Gastroesophageal sphincter (tissue), 3 donors: ENCODE measurements at regions not wholly inside any gene's neighbourhood (a gene's known extent, or its start where the extent isn't known, plus 50 kb on each side); places are given as distances from the start of the nearest gene placed in this dataset.

ENCODE experiments used
- POLR2A ChIP-seq, 2 donors: fragments of 450-650 bp; IDR thresholded peaks; one replicate each; pipeline ENCODE4 v1.6.1; 2017; ENCODE audit warnings: antibody characterized with exemption in 2 of 2, mild to moderate bottlenecking in 2 of 2, moderate library complexity in 1 of 2
- TF ChIP-seq, protein P1 (sequence below), 4 experiments: fragments of 200-600 bp in 2 of 4; fragments of 450-650 bp in 2 of 4; sonication (generic) in 1 of 4; IDR thresholded peaks; one replicate each; pipeline ENCODE4 v1.5.1; 2017 to 2019; ENCODE audit warnings: antibody characterized with exemption in 4 of 4, mild to moderate bottlenecking in 2 of 4, moderate library complexity in 2 of 4

- TF ChIP-seq, protein P1, sequence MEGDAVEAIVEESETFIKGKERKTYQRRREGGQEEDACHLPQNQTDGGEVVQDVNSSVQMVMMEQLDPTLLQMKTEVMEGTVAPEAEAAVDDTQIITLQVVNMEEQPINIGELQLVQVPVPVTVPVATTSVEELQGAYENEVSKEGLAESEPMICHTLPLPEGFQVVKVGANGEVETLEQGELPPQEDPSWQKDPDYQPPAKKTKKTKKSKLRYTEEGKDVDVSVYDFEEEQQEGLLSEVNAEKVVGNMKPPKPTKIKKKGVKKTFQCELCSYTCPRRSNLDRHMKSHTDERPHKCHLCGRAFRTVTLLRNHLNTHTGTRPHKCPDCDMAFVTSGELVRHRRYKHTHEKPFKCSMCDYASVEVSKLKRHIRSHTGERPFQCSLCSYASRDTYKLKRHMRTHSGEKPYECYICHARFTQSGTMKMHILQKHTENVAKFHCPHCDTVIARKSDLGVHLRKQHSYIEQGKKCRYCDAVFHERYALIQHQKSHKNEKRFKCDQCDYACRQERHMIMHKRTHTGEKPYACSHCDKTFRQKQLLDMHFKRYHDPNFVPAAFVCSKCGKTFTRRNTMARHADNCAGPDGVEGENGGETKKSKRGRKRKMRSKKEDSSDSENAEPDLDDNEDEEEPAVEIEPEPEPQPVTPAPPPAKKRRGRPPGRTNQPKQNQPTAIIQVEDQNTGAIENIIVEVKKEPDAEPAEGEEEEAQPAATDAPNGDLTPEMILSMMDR (IDR thresholded peaks at IDR 0.05), result no peak
- no peak for TF ChIP-seq POLR2A (IDR thresholded peaks at IDR 0.05)
These were observed 176.8 kb downstream of the HTR1B start for GRCh38 chr6:77286541-77286940.
